ENCODE measurements at regions not wholly inside any gene's neighbourhood (a gene's known extent, or its start where the extent isn't known, plus 50 kb on each side); places are given as distances from the start of the nearest gene placed in this dataset.

DNA sequence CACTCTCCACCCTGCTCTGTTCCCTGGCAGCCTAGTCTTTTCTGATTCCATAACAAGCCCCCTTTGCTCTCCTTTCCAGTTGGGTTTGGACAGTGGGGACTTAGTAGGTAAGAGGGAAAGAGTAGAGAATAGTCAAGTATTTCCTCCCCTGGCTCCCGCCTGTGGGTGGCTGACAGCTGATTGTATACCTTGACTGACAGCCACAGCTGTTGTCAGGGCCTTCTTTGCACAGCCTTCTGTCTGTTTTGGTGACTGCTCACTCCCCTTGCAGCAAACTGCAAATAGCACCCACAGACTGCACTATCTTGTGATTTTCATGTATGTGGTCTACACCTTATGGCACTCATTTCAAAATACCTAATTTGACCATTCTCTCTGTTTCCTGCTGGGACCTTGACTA lies 486.3 kb downstream of the ACTR3B start:
- H3K27ac ChIP-seq, result no peak overlapping the region
- H3K27me3 ChIP-seq, result no peaks in the 10 kb centered on the region
- H3K4me1 ChIP-seq, result no peaks in the 10 kb centered on the region
- no peak for TF ChIP-seq POLR2A (IDR thresholded peaks at IDR 0.05)
- no peak for TF ChIP-seq POLR2AphosphoS5 (IDR thresholded peaks at IDR 0.05)
- TF ChIP-seq, protein P1, sequence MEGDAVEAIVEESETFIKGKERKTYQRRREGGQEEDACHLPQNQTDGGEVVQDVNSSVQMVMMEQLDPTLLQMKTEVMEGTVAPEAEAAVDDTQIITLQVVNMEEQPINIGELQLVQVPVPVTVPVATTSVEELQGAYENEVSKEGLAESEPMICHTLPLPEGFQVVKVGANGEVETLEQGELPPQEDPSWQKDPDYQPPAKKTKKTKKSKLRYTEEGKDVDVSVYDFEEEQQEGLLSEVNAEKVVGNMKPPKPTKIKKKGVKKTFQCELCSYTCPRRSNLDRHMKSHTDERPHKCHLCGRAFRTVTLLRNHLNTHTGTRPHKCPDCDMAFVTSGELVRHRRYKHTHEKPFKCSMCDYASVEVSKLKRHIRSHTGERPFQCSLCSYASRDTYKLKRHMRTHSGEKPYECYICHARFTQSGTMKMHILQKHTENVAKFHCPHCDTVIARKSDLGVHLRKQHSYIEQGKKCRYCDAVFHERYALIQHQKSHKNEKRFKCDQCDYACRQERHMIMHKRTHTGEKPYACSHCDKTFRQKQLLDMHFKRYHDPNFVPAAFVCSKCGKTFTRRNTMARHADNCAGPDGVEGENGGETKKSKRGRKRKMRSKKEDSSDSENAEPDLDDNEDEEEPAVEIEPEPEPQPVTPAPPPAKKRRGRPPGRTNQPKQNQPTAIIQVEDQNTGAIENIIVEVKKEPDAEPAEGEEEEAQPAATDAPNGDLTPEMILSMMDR (IDR thresholded peaks at IDR 0.05), result no peak
- no peak for TF ChIP-seq EP300 (IDR thresholded peaks at IDR 0.05)
- no peaks in the 10 kb centered on the region for H3K36me3 ChIP-seq
- WGBS, 2 donors, result 82 to 89% methylated on average over 1 of the region's 1 CpG
- no peak overlapping the region for H3K4me3 ChIP-seq
- H3K9me3 ChIP-seq, result peaks cover 0 to 4% (median 0%) of the 10 kb centered on the region in 4 donors
- ATAC-seq (ENCODE audit: low FRiP score in 2 of 2) (no peak), DNase-seq (no peak)

DNA sequence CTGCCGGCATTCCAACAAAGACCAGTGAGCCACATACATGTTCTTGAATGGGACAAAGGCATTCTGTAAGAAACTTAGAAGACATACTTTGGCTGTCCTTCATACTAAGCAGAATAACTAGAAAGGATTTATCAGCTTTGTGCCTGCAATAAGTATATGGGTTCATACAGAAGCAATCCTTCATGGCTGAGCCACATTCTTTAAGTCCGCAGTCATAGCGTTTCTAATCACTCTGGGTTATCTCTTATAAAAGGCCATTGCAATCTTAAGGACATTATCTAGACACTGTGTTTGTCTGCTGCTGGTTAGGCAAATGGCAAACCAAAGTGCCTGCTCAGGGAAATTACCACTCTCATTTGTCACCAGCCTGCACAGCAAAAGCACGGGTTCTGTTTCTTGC lies 488.4 kb downstream of the ACTR3B start:
- TF ChIP-seq EP300 (IDR thresholded peaks at IDR 0.05) (no peak), POLR2A (IDR thresholded peaks at IDR 0.05) (no peak), POLR2AphosphoS5 (IDR thresholded peaks at IDR 0.05) (no peak)
- TF ChIP-seq, protein P1 (IDR thresholded peaks at IDR 0.05), result no peak
- no peak for DNase-seq
- no peak for ATAC-seq (ENCODE audit: low FRiP score in 2 of 2)
- H3K4me3 ChIP-seq, result no peak overlapping the region
- H3K27ac ChIP-seq, result no peak overlapping the region
- 55 to 57% methylated on average over 4 of the region's 4 CpGs for WGBS, 2 donors
- no peaks in the 10 kb centered on the region for H3K27me3 ChIP-seq
- H3K36me3 ChIP-seq, result no peaks in the 10 kb centered on the region
- no peaks in the 10 kb centered on the region for H3K4me1 ChIP-seq
- peaks cover 0 to 4% (median 0%) of the 10 kb centered on the region in 4 donors for H3K9me3 ChIP-seq

DNA sequence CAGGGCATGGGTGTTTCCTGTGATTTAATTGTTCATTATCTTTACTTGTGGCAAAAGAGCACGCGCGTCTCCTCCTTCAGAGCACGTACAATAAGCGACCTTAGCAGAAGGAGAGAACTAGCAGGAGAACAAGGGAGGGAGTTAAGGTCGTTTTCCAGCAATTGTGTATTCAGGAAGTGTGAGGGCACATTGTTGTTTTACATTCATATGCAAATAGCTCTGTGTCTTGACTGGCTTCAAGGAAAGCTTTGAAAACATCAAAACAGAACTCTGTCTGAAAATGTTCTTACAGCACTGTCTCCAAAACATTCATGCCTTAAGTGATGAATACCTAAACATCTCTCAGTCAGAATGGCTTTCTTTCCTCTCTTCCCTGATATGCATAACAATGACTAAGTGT lies 499.1 kb downstream of the ACTR3B start:
- no peaks in the 10 kb centered on the region for H3K9me3 ChIP-seq
- no peaks in the 10 kb centered on the region for H3K4me1 ChIP-seq
- no peaks in the 10 kb centered on the region for H3K36me3 ChIP-seq
- no peak overlapping the region for H3K4me3 ChIP-seq
- TF ChIP-seq, protein P1 (IDR thresholded peaks at IDR 0.05), result no peak
- TF ChIP-seq POLR2A (IDR thresholded peaks at IDR 0.05) (no peak), POLR2AphosphoS5 (IDR thresholded peaks at IDR 0.05) (no peak), EP300 (IDR thresholded peaks at IDR 0.05) (no peak)
- DNase-seq, result no peak
- no peak overlapping the region for H3K27ac ChIP-seq
- ATAC-seq (ENCODE audit: low FRiP score in 2 of 2), result no peak
- H3K27me3 ChIP-seq, result no peaks in the 10 kb centered on the region
- WGBS, 2 donors, result 59 to 61% methylated on average over 6 of the region's 6 CpGs

DNA sequence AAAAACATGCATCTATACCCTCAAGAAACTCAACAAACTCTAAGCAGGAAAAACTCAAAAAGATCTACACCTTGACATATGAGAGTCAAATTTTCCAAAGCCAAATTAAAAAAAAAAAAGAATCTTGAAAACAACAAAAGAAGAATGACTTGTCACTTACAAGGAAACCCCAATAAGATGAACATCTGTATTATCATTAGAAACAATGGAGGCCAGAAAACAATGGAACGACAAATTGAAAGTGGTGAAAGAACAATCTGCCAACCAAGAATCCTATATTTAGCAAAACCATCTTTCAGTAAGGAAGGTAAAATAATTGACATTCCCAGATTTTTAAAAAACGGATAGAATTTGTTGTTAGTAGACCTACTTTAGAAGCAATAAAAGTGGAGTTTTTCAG lies 516.8 kb downstream of the ACTR3B start:
- 81 to 93% methylated on average over 2 of the region's 2 CpGs for WGBS, 2 donors
- no peaks in the 10 kb centered on the region for H3K9me3 ChIP-seq
- no peak overlapping the region for H3K27ac ChIP-seq
- H3K36me3 ChIP-seq, result no peaks in the 10 kb centered on the region
- TF ChIP-seq, protein P1 (IDR thresholded peaks at IDR 0.05), result no peak
- no peak for TF ChIP-seq EP300 (IDR thresholded peaks at IDR 0.05)
- TF ChIP-seq POLR2A (IDR thresholded peaks at IDR 0.05), result no peak
- TF ChIP-seq POLR2AphosphoS5 (IDR thresholded peaks at IDR 0.05), result no peak
- no peak for ATAC-seq (ENCODE audit: low FRiP score in 2 of 2)
- H3K4me1 ChIP-seq, result no peaks in the 10 kb centered on the region
- H3K27me3 ChIP-seq, result no peaks in the 10 kb centered on the region
- no peak overlapping the region for H3K4me3 ChIP-seq
- no peak for DNase-seq

DNA sequence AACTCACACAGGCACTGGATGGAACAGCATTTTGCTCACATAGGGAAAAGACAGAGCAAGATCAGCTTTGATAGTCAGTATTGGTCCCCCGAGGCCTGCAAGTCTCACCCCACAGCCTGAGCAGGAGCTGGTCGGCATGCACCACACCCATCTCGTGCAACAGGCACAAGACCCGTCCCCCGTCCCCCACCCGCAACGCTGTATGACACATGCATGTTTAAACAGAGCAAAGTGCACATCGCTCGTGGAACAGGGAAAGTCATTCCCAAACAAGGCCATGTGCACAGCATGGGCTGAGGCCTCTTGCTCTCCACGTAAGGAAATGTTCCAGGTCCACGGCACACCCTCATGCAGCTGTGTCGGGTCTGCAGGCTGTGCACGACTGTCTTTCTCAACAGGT lies 527.2 kb downstream of the ACTR3B start:
- TF ChIP-seq, protein P1 (IDR thresholded peaks at IDR 0.05), result no peak
- no peak for TF ChIP-seq EP300 (IDR thresholded peaks at IDR 0.05)
- TF ChIP-seq POLR2AphosphoS5 (IDR thresholded peaks at IDR 0.05), result no peak
- TF ChIP-seq POLR2A (IDR thresholded peaks at IDR 0.05), result no peak
- 91% methylated on average over 12 to 13 of the region's 13 CpGs for WGBS, 2 donors

More for the DNA sequence above, 527.2 kb downstream of the ACTR3B start:
- no peak overlapping the region for H3K27ac ChIP-seq
- no peaks in the 10 kb centered on the region for H3K27me3 ChIP-seq
- H3K9me3 ChIP-seq, result no peaks in the 10 kb centered on the region
- no peaks in the 10 kb centered on the region for H3K36me3 ChIP-seq
- ATAC-seq (ENCODE audit: low FRiP score in 2 of 2), result no peak
- DNase-seq, result peak in 1 of 2 donors; percentile 40
- no peaks in the 10 kb centered on the region for H3K4me1 ChIP-seq
- H3K4me3 ChIP-seq, result no peak overlapping the region
